H54 (cell line): ENCODE measurements at regions not wholly inside any gene's neighbourhood (a gene's known extent, or its start where the extent isn't known, plus 50 kb on each side); places are given as distances from the start of the nearest gene placed in this dataset.

Source experiments
- DNase-seq: peaks from one replicate; pipeline ENCODE4 v3.0.0; 2011; ENCODE audit warnings: low spot score, mixed read lengths; ENCODE audit not compliant: insufficient read length
- FAIRE-seq: peaks from 3 replicates; lab custom pipeline; 2011; peaks lifted over from hg19 to GRCh38; lab: Jason Lieb, UNC
- POLR2A ChIP-seq: IDR thresholded peaks from 2 replicates; pipeline ENCODE4 v1.6.1; 2011; ENCODE audit warnings: low read depth, mild to moderate bottlenecking, low read length

- DNase-seq (no peak), FAIRE-seq (no peak)
- no peak for TF ChIP-seq POLR2A
Observed at GRCh38 chr16:73891129-73891542, 405.5 kb upstream of the PSMD7 start.

- TF ChIP-seq POLR2A: no peak
- FAIRE-seq (no peak), DNase-seq (no peak)
Observed at GRCh38 chr16:73890186-73891128, 406.2 kb upstream of the PSMD7 start.

- DNase-seq (no peak), FAIRE-seq (no peak)
- TF ChIP-seq POLR2A: no peak
Observed at GRCh38 chr16:73888840-73889490, 407.6 kb upstream of the PSMD7 start.

GRCh38 chr16:73887911-73888310, 408.7 kb upstream of the PSMD7 start:
- FAIRE-seq: no peak
- TF ChIP-seq POLR2A: no peak
- DNase-seq: no peak

GRCh38 chr16:73886426-73886825, 410.2 kb upstream of the PSMD7 start:
- no peak for TF ChIP-seq POLR2A
- FAIRE-seq (no peak), DNase-seq (no peak)

GRCh38 chr16:73885319-73885718, 411.3 kb upstream of the PSMD7 start:
- FAIRE-seq: no peak
- DNase-seq: no peak
- TF ChIP-seq POLR2A: no peak

- DNase-seq (no peak), FAIRE-seq (no peak)
- TF ChIP-seq POLR2A: no peak
Observed at GRCh38 chr16:73883841-73884240, 412.8 kb upstream of the PSMD7 start.

- FAIRE-seq (no peak), DNase-seq (no peak)
- no peak for TF ChIP-seq POLR2A
Observed at GRCh38 chr16:73883126-73883525, 413.5 kb upstream of the PSMD7 start.

GRCh38 chr16:73882651-73883050, 414.0 kb upstream of the PSMD7 start:
- no peak for TF ChIP-seq POLR2A
- no peak for DNase-seq
- no peak for FAIRE-seq

- no peak for FAIRE-seq
- no peak for TF ChIP-seq POLR2A
- DNase-seq: no peak
Observed at GRCh38 chr16:73882033-73882432, 414.6 kb upstream of the PSMD7 start.

GRCh38 chr16:73879621-73880020, 417.0 kb upstream of the PSMD7 start:
- TF ChIP-seq POLR2A: no peak
- DNase-seq (no peak), FAIRE-seq (no peak)

- DNase-seq: peak; percentile 12
- no peak for TF ChIP-seq POLR2A
- peak; percentile 75 for FAIRE-seq
Observed at GRCh38 chr16:73878611-73879010, 418.0 kb upstream of the PSMD7 start.

- no peak for TF ChIP-seq POLR2A
- DNase-seq (no peak), FAIRE-seq (no peak)
Observed at GRCh38 chr16:73877150-73877549, 419.5 kb upstream of the PSMD7 start.

GRCh38 chr16:73875996-73876690, 420.5 kb upstream of the PSMD7 start:
- TF ChIP-seq POLR2A: no peak
- DNase-seq (no peak), FAIRE-seq (no peak)
